Adrenal gland (tissue), 5 donors: ENCODE measurements at regions not wholly inside any gene's neighbourhood (a gene's known extent, or its start where the extent isn't known, plus 50 kb on each side); places are given as distances from the start of the nearest gene placed in this dataset.

Source experiments
- POLR2A ChIP-seq, 2 donors: fragments of 450-650 bp; IDR thresholded peaks; one replicate each; pipeline ENCODE4 v1.6.1; 2017; ENCODE audit warnings: antibody characterized with exemption in 2 of 2, mild to moderate bottlenecking in 2 of 2, moderate library complexity in 1 of 2
- TF ChIP-seq, protein P1 (sequence below), 6 experiments: fragments of 450-650 bp in 4 of 6; fragments of 200-600 bp in 2 of 6; sonication (generic) in 1 of 6; IDR thresholded peaks; 1 replicate in 5 of 6; 2 replicates in 1 of 6; pipeline versions ENCODE4 v1.5.1 to v1.8.0; 2016 to 2021; ENCODE audit warnings: antibody characterized with exemption in 6 of 6, mild to moderate bottlenecking in 2 of 6, moderate library complexity in 1 of 6
- donor health status: DM: no; HTN: no; CAD: no.

DNA sequence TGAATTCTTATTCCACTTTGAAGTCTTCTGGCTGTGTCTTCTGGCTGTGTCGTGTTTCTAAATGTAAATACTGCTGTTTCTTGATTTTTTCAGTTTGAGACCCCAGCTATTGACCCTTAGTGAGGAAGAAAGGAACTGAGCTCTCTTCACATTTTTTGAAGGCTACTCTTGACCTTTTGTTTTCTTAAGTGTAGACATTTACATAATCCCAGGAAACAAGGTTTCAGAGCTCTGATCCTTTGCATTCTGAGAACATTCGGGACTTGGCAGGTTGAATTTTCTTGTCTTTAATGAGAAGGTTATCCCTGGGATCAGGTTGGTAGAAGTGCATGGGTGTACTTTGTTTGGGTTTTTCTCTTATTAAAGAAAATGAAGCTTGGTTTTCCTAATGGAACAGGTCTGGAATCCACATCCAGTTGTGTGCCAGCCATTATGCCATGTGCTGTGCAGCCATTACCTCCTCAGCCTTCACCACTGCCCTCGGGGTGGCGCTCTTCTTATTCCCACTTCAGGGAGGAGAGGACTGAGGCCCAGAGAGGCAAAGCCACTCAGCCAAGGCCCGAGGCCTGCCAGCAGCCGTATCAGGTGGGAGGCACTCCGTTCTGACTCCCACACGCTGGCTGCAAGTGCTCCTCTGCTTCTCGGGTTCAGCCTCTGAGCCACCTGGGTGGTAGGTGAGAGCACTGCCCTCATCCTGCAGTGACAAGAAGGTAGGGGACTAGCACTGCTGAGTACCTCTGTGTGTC is 120.9 kb downstream of the BEGAIN start:
- TF ChIP-seq, protein P1, sequence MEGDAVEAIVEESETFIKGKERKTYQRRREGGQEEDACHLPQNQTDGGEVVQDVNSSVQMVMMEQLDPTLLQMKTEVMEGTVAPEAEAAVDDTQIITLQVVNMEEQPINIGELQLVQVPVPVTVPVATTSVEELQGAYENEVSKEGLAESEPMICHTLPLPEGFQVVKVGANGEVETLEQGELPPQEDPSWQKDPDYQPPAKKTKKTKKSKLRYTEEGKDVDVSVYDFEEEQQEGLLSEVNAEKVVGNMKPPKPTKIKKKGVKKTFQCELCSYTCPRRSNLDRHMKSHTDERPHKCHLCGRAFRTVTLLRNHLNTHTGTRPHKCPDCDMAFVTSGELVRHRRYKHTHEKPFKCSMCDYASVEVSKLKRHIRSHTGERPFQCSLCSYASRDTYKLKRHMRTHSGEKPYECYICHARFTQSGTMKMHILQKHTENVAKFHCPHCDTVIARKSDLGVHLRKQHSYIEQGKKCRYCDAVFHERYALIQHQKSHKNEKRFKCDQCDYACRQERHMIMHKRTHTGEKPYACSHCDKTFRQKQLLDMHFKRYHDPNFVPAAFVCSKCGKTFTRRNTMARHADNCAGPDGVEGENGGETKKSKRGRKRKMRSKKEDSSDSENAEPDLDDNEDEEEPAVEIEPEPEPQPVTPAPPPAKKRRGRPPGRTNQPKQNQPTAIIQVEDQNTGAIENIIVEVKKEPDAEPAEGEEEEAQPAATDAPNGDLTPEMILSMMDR (IDR thresholded peaks at IDR 0.05): no peak
- no peak for TF ChIP-seq POLR2A (IDR thresholded peaks at IDR 0.05)
